Hepatocyte (in vitro differentiated cells): ENCODE measurements at regions not wholly inside any gene's neighbourhood (a gene's known extent, or its start where the extent isn't known, plus 50 kb on each side); places are given as distances from the start of the nearest gene placed in this dataset.

Source experiments
- CTCF ChIP-seq: fragments of 200-600 bp; sonication (generic); IDR thresholded peaks from 2 replicates; pipeline ENCODE4 v1.5.1; 2016; ENCODE audit warnings: antibody characterized with exemption, mild to moderate bottlenecking; ENCODE audit not compliant: poor library complexity
- EZH2 ChIP-seq: fragments of 200-600 bp; sonication (generic); IDR thresholded peaks from 2 replicates; pipeline ENCODE4 v1.6.1; 2016; ENCODE audit warnings: antibody characterized with exemption, mild to moderate bottlenecking, borderline replicate concordance
- EZH2phosphoT487 ChIP-seq: fragments of 200-600 bp; sonication (generic); IDR thresholded peaks from one replicate; pipeline ENCODE4 v1.6.1; 2018; ENCODE audit warnings: antibody characterized with exemption, mild to moderate bottlenecking, low read depth, moderate library complexity; ENCODE audit not compliant: unreplicated experiment, severe bottlenecking

GRCh38 chr4:11106190-11106589 lies 322.5 kb downstream of the HS3ST1 start:
- TF ChIP-seq CTCF (no peak), EZH2 (no peak), EZH2phosphoT487 (no peak)
